DMS79 treated with DMSO at 0.1 percent for 48 hours (cell line): ENCODE measurements at regions not wholly inside any gene's neighbourhood (a gene's known extent, or its start where the extent isn't known, plus 50 kb on each side); places are given as distances from the start of the nearest gene placed in this dataset.
A peak's percentile ranks its signal among the peaks of the same experiment; 100 is the strongest.

Experiments used
- DNase-seq: peaks from one replicate; lab custom pipeline; 2025; lab: John Stamatoyannopoulos, UW

DNA sequence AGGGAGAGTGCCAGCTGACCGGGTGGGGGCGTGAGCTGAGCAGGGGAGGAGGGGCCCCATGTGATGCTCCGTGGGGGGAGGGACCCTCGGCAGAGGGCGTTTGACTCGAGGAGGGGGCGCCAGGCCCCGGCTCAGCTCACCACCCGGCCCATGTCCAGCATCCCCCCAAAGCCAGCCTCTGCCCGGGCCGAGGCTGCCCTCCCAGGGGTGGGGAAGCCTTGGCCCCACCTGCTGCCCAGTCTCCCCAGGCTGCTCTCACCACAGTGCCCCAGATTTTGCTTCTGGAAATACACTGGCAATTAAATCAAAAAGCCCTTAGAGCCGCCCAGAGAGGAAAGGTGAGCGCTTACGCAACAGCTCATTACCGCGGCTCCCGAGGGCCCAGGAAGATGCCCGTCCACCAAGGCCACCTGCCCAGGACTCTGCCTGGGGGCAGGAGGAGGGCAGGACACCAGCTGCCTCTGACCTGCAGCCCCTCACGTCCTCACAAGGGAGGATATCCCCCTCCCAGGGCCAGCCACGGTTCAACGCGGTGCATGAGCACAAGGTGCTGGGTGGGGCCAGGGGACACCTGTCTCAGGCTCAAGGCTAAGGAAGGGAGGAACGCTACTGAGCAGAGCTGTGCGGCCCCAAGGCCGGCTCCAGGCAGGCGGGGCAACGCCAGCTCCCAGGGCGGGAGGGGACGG lies 70.0 kb upstream of the INPP5A start:
- peak; percentile 38 for DNase-seq

DNA sequence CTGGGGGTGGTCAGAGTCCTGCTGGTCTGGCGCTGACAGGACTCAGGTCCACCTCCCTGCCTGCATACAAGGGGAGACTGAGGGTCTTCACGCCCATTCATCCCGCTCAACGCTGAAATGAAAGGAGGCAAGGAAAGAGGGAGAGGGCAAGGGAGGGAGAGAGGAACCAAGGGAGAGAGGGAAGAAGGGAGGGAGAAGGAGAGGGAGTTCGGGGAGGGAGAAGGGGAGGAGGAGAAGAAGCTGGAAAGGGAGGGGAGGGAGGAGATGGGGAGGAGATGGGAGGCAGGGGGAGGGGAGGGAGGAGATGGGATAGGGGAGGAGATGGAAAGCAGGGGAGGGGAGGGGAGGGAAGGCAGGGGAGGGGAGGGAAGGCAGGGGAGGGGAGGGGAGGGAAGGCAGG lies 69.4 kb upstream of the INPP5A start:
- peak; percentile 10 for DNase-seq

DNA sequence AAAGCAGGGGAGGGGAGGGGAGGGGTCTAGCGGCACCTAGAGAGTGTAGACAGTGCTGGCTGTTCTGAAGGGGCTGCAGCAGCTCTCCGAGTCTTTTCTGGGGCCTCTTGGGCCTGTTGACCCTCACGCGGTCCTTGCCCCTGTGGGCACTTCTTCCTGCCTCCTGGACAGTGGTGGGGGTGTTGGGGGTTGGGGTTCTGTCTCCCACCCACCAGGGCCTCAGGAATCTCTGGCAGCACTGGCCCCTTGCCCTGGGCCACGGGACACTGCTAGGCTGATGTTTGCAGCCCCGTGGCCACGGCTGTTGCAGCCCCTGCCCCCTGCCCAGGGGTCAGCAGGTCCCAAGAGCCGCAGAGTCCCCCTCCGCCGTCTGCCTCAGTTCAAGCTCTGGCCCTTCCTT lies 68.9 kb upstream of the INPP5A start:
- no peak for DNase-seq

DNA sequence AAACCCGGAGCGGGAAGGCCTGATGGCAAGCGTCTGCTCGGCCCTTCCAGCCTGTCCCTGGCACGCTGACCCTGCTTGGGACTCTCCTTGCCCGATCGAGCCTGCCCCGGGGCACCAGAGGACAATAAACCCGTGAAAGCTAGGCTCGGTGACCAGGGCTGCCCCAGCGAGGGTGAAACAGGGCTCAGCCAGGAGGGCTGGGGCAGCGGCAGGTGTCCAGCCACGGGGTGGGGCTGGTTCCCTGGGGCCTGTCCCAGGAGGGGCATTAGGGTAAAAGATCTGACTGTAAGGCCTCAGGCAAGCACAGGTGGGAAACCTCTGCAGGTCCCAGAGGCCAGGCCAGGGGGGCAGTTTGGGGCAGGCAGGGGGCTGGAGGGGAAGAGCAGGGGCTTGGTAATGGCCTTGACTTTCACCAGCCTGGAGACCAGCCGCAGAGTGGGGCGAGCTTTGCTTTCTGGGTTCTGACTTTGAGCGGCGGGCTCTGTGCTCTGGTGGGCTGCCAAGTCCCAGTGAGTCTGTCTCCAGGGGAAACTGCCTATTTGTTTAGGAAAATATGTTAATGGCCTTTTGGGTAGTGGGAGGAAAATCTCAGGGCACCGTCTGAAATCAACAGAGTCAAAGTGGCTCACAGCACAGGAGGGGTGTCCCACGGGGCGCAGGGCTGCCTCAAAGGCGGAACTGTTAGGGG lies 68.2 kb upstream of the INPP5A start:
- peak; percentile 34 for DNase-seq

DNA sequence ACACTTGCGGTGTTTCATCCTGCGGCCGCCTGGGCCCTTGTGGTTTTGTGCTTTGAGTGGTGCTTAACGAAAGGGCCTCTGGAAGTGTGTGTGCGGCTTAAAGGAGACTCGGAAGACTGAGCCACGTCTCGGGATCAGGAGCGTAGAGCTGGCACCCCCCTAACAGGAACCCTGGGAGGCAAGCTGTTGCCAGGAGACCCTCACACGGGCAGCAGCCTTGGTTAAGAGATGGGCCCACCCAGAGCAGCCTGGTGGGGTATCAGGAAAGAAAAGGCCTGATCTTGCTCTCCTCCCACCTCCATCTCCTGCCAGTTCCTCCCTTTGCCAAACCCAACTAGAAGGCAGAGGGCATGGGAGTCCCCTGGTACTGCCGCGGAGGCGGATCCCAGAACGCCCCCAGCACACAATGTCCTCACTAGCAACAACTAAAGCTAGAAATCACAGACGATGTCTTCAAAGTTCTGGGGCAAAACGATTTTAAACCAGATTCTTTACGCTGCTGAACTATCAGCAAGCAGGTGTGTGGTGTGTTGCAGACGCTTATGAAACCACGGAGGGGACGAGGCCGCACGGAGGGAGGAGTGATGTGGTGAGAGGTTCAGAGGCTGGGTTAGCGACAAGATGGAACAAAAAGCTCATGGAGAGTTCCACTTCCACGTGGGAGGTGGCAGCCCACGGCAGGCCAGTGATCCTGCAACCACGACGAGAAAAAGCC lies 67.0 kb upstream of the INPP5A start:
- DNase-seq: peak; percentile 80

DNA sequence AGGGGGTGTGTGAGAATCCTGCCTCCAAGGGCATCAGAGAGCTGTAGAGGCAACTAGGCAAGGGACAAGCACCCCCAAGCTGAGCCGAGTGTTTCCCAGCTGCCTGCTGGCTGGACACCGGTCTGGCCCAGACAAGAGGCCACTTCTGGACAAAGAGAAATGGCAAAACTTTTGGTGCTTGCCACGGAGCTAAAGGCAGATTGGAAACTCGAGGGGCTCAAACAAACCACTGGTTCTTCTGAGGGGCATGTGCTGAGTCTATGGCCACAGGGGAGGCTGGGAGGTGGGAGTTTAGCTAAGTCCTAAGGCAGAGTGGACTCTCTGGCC lies 66.5 kb upstream of the INPP5A start:
- DNase-seq: no peak

DNA sequence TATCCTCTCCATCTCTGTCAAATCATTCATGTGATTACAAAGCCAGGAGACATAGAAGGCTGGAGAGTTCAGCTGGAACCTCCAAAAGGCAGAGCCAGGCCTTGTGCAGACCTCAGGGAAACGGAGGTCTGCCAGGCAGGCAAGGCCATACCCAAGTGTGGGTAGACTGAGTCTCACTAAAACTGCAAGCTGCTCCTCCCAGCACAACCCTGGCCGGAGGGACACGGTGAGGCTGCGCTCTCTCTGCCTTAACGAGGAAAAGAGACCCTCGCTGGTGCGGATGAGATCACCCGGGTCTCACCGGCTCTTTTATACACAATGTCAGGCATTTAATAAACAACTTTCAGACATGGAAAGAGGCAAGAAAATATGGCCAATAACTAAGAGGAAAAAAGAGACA lies 66.1 kb upstream of the INPP5A start:
- DNase-seq: no peak

DNA sequence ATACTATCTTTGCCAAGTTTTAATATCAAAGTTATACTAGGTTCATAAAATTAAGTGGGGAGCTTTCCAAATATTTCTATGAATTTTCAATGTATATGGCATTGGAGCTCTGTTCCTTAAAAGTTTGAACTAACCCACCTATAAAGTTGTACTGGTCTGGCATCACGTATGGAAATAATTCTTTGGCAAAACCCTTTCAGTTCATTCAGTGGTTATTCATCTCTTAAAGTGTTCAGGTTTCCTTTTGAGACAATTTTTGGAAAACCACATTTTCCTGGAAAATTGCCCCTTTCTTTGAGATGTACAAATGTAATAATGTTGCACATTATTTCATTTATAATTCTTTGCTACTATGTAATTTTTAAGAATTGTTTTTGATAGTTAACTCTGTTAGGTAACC lies 62.5 kb upstream of the INPP5A start:
- no peak for DNase-seq

DNA sequence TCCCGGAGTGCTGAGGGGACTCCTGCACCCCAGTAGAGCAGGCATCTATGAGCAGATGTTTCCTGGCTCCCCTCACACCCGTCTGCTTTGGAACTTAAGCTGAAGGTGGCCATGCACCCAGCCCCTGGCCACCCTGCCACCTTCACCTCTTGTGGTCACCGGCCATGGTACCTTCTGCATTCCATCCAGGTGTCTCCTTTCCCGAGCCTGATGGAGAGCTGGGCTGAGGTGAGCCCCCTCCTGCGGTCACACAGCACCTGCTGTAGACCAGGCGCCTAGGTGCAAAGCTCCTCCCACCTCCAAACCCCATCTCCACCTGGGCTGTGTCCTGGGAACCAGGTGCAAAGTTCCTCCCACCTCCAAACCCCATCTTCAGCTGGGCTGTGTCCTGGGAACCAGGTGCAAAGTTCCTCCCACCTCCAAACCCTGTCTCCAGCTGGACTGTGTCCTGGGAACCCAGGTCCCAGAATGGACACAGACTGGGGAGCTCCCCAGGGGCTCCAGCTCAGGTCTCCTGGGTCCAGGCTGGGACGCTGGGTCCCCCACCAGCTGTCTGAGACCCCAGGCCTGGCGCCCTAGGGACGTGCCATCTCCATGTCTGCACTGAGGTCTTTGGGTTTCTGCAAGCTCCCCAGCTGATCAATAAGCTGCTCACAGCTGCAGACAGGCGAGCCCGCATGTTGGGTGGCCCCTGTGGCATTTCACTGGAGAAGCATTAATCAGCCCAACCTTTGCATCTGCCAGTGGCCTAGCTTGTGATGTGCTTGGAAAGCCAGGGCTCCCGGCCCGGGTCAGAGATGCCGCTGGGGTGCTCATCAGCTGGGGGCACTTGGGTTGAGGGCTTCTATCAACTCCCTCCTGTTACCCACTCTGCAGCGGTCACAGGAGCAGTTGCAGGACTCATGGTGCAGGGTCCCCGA lies 61.2 kb upstream of the INPP5A start:
- DNase-seq: no peak

DNA sequence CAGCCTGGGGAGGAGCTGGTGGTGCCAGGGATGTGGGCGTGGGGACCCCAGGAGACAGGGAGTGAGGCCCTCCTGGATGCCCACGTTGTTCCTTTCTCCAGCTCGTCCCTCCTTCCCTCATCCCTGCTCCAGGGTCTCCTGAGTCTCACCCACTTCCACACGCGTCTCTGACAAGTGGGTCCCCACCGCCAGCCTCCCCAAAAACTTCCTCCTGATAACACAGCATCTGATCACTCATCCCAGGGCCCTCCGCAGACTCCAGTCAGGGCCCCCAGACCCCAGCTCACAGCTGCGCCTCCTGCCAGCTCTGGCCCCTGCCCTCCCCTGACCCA lies 60.6 kb upstream of the INPP5A start:
- DNase-seq: no peak

DNA sequence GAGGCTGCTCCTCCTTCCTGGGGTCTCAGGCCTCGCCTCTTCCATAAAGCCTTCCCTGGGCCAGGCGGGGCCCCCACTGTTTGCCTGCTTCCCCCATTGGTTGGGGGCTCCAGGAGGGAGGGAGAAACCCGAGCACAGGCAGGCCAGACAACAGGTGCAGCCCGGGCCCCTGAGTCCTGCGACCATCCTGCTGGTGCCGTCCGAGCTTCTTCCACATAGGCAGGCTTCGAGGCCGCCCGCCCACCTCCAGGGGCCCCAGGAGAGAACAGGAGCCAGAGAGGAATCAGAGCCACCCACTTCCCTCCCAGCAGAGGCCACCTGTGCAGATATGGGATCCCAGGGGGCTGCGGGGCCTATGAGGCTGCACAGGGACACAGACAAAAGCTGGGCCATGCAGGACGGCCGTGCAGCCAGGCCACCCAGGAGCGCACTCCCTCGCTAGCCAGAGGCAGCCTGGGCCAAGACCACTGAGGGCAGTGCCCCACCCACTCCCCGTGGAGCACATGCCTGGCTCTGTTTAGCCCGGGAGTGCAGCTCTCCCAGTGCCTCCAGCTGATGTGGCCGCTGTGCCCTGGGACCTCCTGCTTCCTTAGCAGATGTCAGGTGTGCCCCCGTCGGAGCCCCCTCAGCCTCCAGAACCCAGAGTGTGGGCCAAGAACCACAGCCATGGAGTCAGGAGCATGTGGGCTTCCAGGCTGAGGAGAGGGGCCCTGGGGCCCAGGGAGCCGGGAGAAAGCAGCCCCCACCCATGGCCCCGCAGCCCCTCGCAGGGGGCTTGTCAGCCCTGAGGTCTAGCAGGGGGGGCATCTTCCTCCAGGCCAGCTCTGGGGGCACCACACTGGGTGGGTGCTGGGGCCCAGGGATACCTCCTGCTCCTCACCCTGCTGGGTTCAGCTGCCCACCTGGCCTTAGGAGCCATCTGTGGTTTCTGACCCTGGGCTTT lies 59.9 kb upstream of the INPP5A start:
- DNase-seq: no peak

DNA sequence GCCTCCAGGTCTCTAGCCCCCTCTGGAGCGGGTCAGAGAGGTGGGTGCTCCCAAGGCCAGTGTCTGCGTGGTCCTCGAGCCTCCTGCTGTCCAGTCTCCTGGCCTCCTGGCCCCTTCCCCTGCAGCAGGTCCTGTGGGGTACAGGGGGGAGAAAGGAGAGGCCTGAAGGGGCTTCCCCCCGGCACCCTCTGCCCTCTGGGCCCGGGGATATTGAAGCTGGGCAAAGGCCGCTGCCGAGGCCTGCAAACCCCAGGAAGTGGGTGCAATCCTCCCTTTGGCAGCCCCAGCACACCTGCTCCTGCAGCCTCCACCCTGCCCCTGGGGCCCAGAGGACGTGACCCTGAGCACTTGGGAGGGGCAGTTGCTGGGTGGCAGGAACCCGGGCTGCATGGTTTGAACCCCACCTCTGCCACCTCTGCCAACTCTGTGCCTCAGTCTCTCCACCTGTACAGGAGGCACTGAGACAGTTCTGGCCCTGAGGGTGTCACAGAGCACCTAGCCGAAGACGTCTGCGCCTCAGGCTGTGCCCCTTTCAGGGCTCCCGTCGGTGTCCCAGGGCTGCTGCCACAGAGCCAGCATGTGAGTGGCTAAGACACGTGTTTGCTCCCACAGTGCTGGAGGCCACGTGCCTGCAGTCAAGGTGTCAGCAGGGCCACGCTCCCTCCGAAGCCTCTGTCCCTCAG lies 59.1 kb upstream of the INPP5A start:
- no peak for DNase-seq

DNA sequence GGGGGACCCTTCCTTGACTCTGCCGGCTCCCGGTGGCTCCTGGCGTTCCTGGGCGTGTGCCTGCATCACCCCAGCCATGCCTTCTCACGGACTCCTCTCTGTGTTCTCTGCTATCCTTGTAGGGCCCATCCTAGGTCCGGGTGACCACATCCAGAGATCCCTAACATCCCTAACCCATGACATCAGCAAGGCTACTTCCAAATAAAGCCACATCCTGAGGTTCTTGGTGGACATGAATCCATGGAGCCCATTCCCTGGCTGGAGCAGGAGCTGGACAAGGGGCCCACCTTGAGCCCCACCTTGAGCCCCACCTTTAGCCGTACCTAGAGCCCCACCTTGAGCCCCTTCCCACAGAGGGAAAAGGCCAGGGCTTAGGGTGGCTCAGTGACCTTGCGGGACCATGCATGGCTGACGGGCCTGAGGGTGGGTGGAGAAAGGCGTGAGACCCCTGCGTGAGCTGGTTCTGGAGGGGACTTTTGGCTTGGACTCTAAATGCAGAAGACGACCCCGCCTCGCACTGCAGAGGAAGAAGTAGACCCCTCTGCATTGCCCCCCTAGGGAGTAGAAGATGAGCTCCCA lies 58.5 kb upstream of the INPP5A start:
- no peak for DNase-seq

DNA sequence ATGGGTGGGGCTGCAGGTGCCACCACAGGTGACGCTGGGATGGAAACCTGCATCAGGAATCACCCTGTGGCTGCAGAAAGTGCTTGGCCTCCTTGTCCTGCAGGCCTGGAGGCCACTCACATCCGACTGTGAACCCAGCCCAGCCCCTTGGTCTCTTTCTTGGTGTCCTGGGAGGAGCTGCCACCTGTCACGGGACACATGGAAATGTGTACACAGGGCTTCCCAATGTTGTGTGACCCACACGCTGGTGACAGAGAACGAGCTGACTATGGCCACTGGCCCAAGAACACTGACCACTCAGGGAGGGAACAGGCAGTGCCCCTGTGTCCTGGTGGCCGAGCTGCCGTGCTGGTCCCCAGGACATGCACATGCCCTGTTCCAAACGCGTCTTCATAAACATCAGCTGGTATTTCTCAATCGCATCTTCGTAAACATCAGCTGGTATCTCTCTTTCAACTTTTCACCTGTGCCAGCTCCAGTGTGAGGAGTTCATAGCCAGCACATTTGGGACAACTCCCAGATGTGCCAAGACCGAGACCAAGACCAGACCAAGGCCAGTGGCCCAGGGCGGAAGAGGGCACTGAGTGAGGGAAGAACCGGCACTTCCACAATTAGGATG lies 57.9 kb upstream of the INPP5A start:
- no peak for DNase-seq

DNA sequence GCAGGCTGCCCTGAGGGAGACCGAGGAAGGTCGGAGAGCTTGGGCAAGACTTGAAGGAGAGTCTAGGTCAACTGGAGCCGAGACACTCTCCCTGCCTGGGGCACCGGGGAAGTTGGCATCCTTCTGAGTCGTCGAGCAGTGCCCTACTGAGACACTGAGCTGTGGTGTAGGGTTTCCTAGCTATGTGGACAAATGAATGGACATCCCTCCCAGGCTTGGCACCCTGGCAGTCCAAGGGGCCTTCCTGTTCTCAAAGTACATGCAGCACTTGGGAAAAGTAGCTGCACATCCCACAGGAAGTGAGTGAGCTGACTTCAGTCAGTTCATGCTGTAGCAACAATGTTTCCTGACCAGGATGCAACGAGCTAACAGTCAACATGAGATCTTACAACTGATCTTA lies 57.2 kb upstream of the INPP5A start:
- DNase-seq: no peak

DNA sequence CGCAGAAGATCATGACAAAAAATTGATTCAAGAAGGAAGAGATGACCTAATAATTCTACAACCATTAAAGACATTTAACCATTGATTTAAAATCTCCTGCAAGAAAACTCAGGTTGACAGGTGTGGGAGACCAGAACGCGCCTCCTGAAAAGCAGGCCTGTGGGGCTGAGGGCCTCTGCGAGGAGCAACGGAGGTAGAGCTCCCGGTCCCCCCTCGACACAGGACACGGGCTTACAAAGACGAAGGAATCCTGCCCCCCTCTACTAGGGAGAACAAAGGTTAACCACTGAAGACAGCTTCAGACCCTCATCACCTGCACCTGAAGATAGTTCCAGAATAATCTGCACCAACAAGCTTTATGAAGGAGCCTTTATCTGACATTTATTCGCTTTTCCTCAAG lies 55.9 kb upstream of the INPP5A start:
- DNase-seq: no peak

DNA sequence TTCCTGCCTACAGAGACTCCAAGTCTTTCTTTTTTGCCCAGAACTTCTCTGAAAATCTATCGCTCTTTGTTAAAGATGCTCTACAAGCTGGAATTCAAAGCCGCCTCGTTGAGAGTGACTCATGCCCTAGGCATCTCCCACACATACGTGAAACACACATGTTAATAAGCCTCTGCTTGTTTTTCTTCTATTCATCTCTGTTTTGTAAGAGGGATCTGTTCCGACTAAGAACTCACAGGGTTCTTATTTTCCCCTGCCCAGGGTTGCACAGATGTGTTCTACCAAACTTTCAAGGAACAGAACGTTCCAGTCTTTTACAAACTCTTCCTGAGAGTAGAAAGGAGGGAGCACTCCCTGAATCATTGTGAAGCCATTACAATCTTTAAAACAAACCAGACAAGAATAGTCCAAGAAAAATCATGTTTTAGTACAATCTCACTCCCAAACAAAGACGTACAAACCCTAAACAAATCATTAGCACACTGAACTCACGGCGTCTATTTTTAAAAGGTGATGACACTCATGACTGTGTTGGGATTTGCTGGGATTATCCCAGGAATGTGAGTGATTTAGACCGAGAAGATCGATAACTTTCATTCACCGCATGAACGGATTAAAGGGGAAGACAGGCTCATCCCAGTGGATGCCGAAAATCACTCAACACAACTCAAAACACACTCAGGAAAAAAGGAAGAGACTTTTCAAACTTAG lies 55.3 kb upstream of the INPP5A start:
- DNase-seq: no peak

DNA sequence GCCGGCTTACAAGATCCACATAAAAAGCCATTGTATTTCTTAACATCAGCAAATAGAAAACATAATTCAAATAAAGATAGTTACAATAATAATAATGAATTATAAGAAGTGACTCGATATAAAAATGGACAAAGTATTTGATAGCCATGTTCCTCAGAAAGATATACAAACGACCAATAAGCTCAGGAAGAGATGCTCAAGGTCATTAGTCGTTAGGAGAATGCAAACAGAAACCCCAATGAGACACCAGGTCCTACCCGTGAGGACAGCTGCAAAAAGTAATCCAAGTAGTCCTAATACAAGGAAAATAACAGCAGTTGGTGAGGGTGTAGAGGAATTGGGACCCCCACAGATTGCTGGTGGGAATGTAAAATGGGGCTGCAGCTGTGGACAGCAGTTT lies 54.2 kb upstream of the INPP5A start:
- DNase-seq: no peak

DNA sequence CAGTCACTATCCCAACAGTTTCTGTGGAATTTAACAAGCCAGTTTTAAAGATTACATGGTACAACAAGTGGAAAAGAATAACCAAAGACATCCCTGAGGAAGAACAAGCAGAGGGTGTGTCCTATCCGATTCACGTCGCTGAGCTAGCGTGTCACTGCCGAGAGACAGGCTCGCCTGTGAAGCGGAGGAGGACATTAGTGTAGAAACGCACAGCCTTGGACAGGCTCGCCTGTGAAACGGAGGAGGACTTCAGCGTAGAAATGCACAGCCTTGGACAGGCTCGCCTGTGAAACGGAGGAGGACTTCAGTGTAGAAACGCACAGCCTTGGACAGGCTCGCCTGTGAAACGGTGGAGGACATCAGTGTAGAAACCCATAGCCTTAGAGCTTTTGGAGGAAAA lies 52.7 kb upstream of the INPP5A start:
- no peak for DNase-seq
